Upper lobe of left lung (tissue), 4 donors: ENCODE measurements at regions not wholly inside any gene's neighbourhood (a gene's known extent, or its start where the extent isn't known, plus 50 kb on each side); places are given as distances from the start of the nearest gene placed in this dataset.

Experiments
- EP300 ChIP-seq, 4 donors: sonication (generic); formaldehyde crosslinking; IDR thresholded peaks; one replicate each; pipeline ENCODE4 v1.5.1; 2017; ENCODE audit warnings: antibody characterized with exemption in 4 of 4, control low read depth in 2 of 4
- POLR2A ChIP-seq, 4 donors: fragments of 450-650 bp; IDR thresholded peaks; one replicate each; pipeline ENCODE4 v1.5.1; 2016 to 2017; ENCODE audit warnings: antibody characterized with exemption in 4 of 4, mild to moderate bottlenecking in 2 of 4
- POLR2AphosphoS5 ChIP-seq, 2 donors: sonication (generic); formaldehyde crosslinking; IDR thresholded peaks; one replicate each; pipeline ENCODE4 v1.5.1; 2017; ENCODE audit warnings: antibody characterized with exemption in 2 of 2
- TF ChIP-seq, protein P1 (sequence below), 6 experiments: fragments of 450-650 bp in 4 of 6; fragments of 200-600 bp in 2 of 6; sonication (generic) in 2 of 6; IDR thresholded peaks; one replicate each; pipeline ENCODE4 v1.5.1; 2016 to 2019; ENCODE audit warnings: antibody characterized with exemption in 6 of 6

DNA sequence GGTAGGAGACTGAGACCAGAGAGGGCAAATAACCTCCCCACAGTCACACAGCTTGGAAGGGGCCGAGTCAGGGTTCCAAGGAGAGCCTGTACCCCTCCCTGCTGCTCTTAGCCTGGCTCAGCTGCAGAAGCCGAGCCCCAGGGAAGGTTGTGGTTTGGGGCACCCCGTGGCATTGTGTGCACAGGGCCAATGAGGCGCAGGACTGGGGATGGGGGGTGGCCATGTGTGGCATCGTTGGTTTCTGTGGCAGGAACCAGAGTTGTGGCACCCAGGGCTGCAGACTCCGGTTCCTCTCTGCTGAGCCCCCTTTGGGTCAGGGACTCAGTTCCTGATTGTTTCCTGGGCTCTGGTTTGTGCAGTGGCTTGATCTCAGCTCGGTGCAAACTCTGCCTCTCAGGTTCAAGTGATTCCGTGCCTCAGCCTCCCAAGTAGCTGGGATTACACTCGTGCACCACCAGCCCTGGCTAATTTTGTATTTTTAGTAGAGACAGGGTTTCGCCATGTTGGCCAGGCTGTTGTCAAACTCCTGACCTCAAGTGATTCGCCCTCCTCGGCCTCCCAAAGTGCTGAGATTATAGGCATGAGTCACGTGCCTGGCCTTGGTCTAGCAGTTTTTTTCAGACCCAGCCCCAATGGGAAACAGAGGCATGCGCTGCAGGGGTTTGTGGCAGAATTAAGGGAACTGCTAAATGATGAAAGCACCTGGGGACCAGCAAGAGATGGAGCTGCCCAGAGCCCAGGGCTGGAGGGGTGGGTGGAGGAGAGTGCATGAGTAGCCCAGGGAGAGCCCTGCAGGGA, 221.0 kb upstream of the SULF2 start:
- TF ChIP-seq, protein P1, sequence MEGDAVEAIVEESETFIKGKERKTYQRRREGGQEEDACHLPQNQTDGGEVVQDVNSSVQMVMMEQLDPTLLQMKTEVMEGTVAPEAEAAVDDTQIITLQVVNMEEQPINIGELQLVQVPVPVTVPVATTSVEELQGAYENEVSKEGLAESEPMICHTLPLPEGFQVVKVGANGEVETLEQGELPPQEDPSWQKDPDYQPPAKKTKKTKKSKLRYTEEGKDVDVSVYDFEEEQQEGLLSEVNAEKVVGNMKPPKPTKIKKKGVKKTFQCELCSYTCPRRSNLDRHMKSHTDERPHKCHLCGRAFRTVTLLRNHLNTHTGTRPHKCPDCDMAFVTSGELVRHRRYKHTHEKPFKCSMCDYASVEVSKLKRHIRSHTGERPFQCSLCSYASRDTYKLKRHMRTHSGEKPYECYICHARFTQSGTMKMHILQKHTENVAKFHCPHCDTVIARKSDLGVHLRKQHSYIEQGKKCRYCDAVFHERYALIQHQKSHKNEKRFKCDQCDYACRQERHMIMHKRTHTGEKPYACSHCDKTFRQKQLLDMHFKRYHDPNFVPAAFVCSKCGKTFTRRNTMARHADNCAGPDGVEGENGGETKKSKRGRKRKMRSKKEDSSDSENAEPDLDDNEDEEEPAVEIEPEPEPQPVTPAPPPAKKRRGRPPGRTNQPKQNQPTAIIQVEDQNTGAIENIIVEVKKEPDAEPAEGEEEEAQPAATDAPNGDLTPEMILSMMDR (IDR thresholded peaks at IDR 0.05) = no peak
- TF ChIP-seq EP300 (IDR thresholded peaks at IDR 0.05) (no peak), POLR2A (IDR thresholded peaks at IDR 0.05) (no peak), POLR2AphosphoS5 (IDR thresholded peaks at IDR 0.05) (no peak)
